GM12865 (cell line): ENCODE measurements at regions not wholly inside any gene's neighbourhood (a gene's known extent, or its start where the extent isn't known, plus 50 kb on each side); places are given as distances from the start of the nearest gene placed in this dataset.

Source experiments
- DNase-seq: peaks from one replicate; pipeline ENCODE4 v3.0.0; 2010; ENCODE audit warnings: low read depth
- H3K4me3 ChIP-seq: 2 replicates; pipeline ENCODE4 v1.5.1; 2011; ENCODE audit warnings: mild to moderate bottlenecking, low read depth, low read length, control low read depth
- CTCF ChIP-seq: IDR thresholded peaks from 2 replicates; pipeline ENCODE4 v1.5.1; 2011; ENCODE audit warnings: low read length, control low read depth, low read depth, inconsistent platforms; ENCODE audit not compliant: insufficient read depth; ENCODE audit errors: missing control alignments

GRCh38 chr4:33606951-33607350 lies 2637.4 kb downstream of the ARAP2 start:
- no peak overlapping the region for H3K4me3 ChIP-seq
- no peak for TF ChIP-seq CTCF
- DNase-seq: no peak

GRCh38 chr4:33616121-33616520 lies 2628.2 kb downstream of the ARAP2 start:
- no peak overlapping the region for H3K4me3 ChIP-seq
- no peak for DNase-seq
- no peak for TF ChIP-seq CTCF

- no peak for DNase-seq
- H3K4me3 ChIP-seq: no peak overlapping the region
- TF ChIP-seq CTCF: no peak
Observed at GRCh38 chr4:33625748-33626147, 2618.6 kb downstream of the ARAP2 start.

- DNase-seq: no peak
- TF ChIP-seq CTCF: no peak
- H3K4me3 ChIP-seq: no peak overlapping the region
Observed at GRCh38 chr4:33626221-33626620, 2618.1 kb downstream of the ARAP2 start.

GRCh38 chr4:33628296-33628695 lies 2616.0 kb downstream of the ARAP2 start:
- no peak for TF ChIP-seq CTCF
- no peak overlapping the region for H3K4me3 ChIP-seq
- no peak for DNase-seq

- DNase-seq: no peak
Observed at GRCh38 chr4:33649015-33649414, 2595.3 kb downstream of the ARAP2 start.

More at GRCh38 chr4:33649015-33649414, 2595.3 kb downstream of the ARAP2 start:
- no peak for TF ChIP-seq CTCF
- H3K4me3 ChIP-seq: no peak overlapping the region
